CD4-positive, CD25-positive, alpha-beta regulatory T cell (primary cell): ENCODE measurements at regions not wholly inside any gene's neighbourhood (a gene's known extent, or its start where the extent isn't known, plus 50 kb on each side); places are given as distances from the start of the nearest gene placed in this dataset.

ENCODE experiments used
- ATAC-seq, 2 donors: fragments of 150-1000 bp; cut with Tn5 transposase; one replicate each; pipeline ENCODE4 v1.10.0; 2021; ENCODE audit warnings: low read depth in 2 of 2, moderate number of reproducible peaks in 2 of 2, moderate library complexity in 1 of 2
- DNase-seq, 3 donors: peaks; one replicate each; pipeline versions ENCODE4 v3.0.0 to v3.0.0-alpha.2; 2012 to 2022; ENCODE audit warnings: mixed read lengths in 1 of 3
- H3K27ac ChIP-seq: one replicate; pipeline ENCODE4 v1.7.0; 2013; ENCODE audit warnings: mild to moderate bottlenecking, low read length; ENCODE audit not compliant: insufficient read depth, poor library complexity, severe bottlenecking
- H3K27me3 ChIP-seq: one replicate; pipeline ENCODE4 v1.7.0; 2013; ENCODE audit warnings: low read length; ENCODE audit not compliant: control insufficient read depth, insufficient read depth
- H3K36me3 ChIP-seq: one replicate; pipeline ENCODE4 v1.7.0; 2013; ENCODE audit warnings: mild to moderate bottlenecking, low read length, moderate library complexity; ENCODE audit not compliant: control insufficient read depth, insufficient read depth
- H3K4me1 ChIP-seq: 2 replicates; pipeline ENCODE4 v1.7.0; 2013; ENCODE audit warnings: mild to moderate bottlenecking, low read length; ENCODE audit not compliant: insufficient read depth, control insufficient read depth, poor library complexity, severe bottlenecking
- H3K4me3 ChIP-seq: one replicate; pipeline ENCODE4 v1.7.0; 2013; ENCODE audit warnings: low read depth, mild to moderate bottlenecking, low read length, moderate library complexity
- H3K9me3 ChIP-seq, 2 experiments: 1 replicate in 1 of 2; 2 replicates in 1 of 2; pipeline ENCODE4 v1.7.0; 2013; ENCODE audit warnings: low read length in 2 of 2, mild to moderate bottlenecking in 1 of 2, moderate library complexity in 1 of 2; ENCODE audit not compliant: control insufficient read depth in 2 of 2
- H3K27ac Mint-ChIP-seq, 3 donors: one replicate each; pipeline ENCODE4 v1.8.0; 2020 to 2022; ENCODE audit warnings: mild to moderate bottlenecking in 3 of 3, mixed read lengths in 3 of 3, moderate library complexity in 2 of 3
- H3K27me3 Mint-ChIP-seq: one replicate; pipeline ENCODE4 v1.8.0; 2022; ENCODE audit warnings: mild to moderate bottlenecking, mixed read lengths
- H3K36me3 Mint-ChIP-seq: one replicate; pipeline ENCODE4 v1.8.0; 2020; ENCODE audit warnings: mixed read lengths
- H3K4me1 Mint-ChIP-seq, 4 donors: one replicate each; pipeline ENCODE4 v1.8.0; 2020 to 2022; ENCODE audit warnings: mixed read lengths in 4 of 4, mild to moderate bottlenecking in 1 of 4
- H3K4me3 Mint-ChIP-seq, 4 donors: one replicate each; pipeline ENCODE4 v1.8.0; 2020 to 2022; ENCODE audit warnings: mild to moderate bottlenecking in 4 of 4, mixed read lengths in 4 of 4, moderate library complexity in 3 of 4
- H3K9me3 Mint-ChIP-seq, 7 donors: one replicate each; pipeline ENCODE4 v1.8.0; 2020 to 2022; ENCODE audit warnings: mixed read lengths in 7 of 7, mild to moderate bottlenecking in 3 of 7, moderate library complexity in 2 of 7

GRCh38 chr21:24856326-24856725 lies 751.0 kb downstream of the MRPL39 start:
- H3K4me1 ChIP-seq: no peaks in the 10 kb centered on the region
- H3K27me3 ChIP-seq: no peaks in the 10 kb centered on the region
- no peak overlapping the region for H3K27ac Mint-ChIP-seq
- H3K4me1 Mint-ChIP-seq: no peaks in the 10 kb centered on the region
- no peaks in the 10 kb centered on the region for H3K27me3 Mint-ChIP-seq
- H3K4me3 Mint-ChIP-seq: no peak overlapping the region
- no peak overlapping the region for H3K4me3 ChIP-seq
- no peaks in the 10 kb centered on the region for H3K9me3 ChIP-seq
- H3K9me3 Mint-ChIP-seq: peaks cover 0 to 11% (median 2%) of the 10 kb centered on the region in 7 donors
- DNase-seq (no peak), ATAC-seq (no peak)
- no peaks in the 10 kb centered on the region for H3K36me3 ChIP-seq
- H3K36me3 Mint-ChIP-seq: no peaks in the 10 kb centered on the region
- H3K27ac ChIP-seq: no peak overlapping the region

GRCh38 chr21:24852610-24853195 lies 754.6 kb downstream of the MRPL39 start:
- H3K27me3 ChIP-seq: no peaks in the 10 kb centered on the region
- DNase-seq: no peak
- H3K36me3 Mint-ChIP-seq: no peaks in the 10 kb centered on the region
- H3K9me3 ChIP-seq: no peaks in the 10 kb centered on the region
- no peaks in the 10 kb centered on the region for H3K36me3 ChIP-seq
- no peak overlapping the region for H3K4me3 Mint-ChIP-seq
- no peak for ATAC-seq
- no peak overlapping the region for H3K27ac Mint-ChIP-seq
- H3K27ac ChIP-seq: no peak overlapping the region
- H3K4me3 ChIP-seq: no peak overlapping the region
- no peaks in the 10 kb centered on the region for H3K4me1 ChIP-seq
- H3K4me1 Mint-ChIP-seq: no peaks in the 10 kb centered on the region
- peaks cover 0 to 8% (median 4%) of the 10 kb centered on the region in 7 donors for H3K9me3 Mint-ChIP-seq
- peaks cover 5% of the 10 kb centered on the region for H3K27me3 Mint-ChIP-seq

- Histone ChIP-seq H3K4me1 (no peaks in the 10 kb centered on the region), H3K27me3 (no peaks in the 10 kb centered on the region), H3K4me3 (no peak overlapping the region), H3K36me3 (no peaks in the 10 kb centered on the region), H3K27ac (no peak overlapping the region), H3K9me3 (no peaks in the 10 kb centered on the region)
- DNase-seq: no peak
- H3K9me3 Mint-ChIP-seq: peaks cover 3 to 11% (median 4%) of the 10 kb centered on the region in 7 donors
- no peak overlapping the region for H3K27ac Mint-ChIP-seq
- ATAC-seq: no peak
- no peaks in the 10 kb centered on the region for H3K4me1 Mint-ChIP-seq
- no peaks in the 10 kb centered on the region for H3K36me3 Mint-ChIP-seq
- peaks cover 5% of the 10 kb centered on the region for H3K27me3 Mint-ChIP-seq
- H3K4me3 Mint-ChIP-seq: no peak overlapping the region
Observed at GRCh38 chr21:24850121-24850520, 757.2 kb downstream of the MRPL39 start.

- Histone ChIP-seq H3K4me1 (no peaks in the 10 kb centered on the region), H3K36me3 (no peaks in the 10 kb centered on the region), H3K4me3 (no peak overlapping the region), H3K27me3 (no peaks in the 10 kb centered on the region), H3K27ac (no peak overlapping the region), H3K9me3 (peaks cover 2 to 4% of the 10 kb centered on the region in 2 experiments)
- Mint-ChIP-seq H3K4me3 (no peak overlapping the region), H3K36me3 (no peaks in the 10 kb centered on the region), H3K27me3 (peaks cover 5% of the 10 kb centered on the region), H3K9me3 (peaks cover 0 to 9% (median 4%) of the 10 kb centered on the region in 7 donors), H3K4me1 (no peaks in the 10 kb centered on the region), H3K27ac (no peak overlapping the region)
- no peak for ATAC-seq
- no peak for DNase-seq
Observed at GRCh38 chr21:24844671-24845070, 762.6 kb downstream of the MRPL39 start.

GRCh38 chr21:24840287-24840686 lies 767.0 kb downstream of the MRPL39 start:
- no peak overlapping the region for H3K4me3 Mint-ChIP-seq
- Histone ChIP-seq H3K4me3 (no peak overlapping the region), H3K36me3 (no peaks in the 10 kb centered on the region), H3K27me3 (no peaks in the 10 kb centered on the region), H3K4me1 (no peaks in the 10 kb centered on the region), H3K9me3 (peaks cover 2 to 4% of the 10 kb centered on the region in 2 experiments), H3K27ac (no peak overlapping the region)
- H3K27ac Mint-ChIP-seq: no peak overlapping the region
- H3K9me3 Mint-ChIP-seq: peaks cover 3 to 7% (median 4%) of the 10 kb centered on the region in 7 donors
- H3K36me3 Mint-ChIP-seq: no peaks in the 10 kb centered on the region
- DNase-seq (no peak), ATAC-seq (no peak)
- H3K4me1 Mint-ChIP-seq: no peaks in the 10 kb centered on the region
- H3K27me3 Mint-ChIP-seq: no peaks in the 10 kb centered on the region

GRCh38 chr21:24832961-24833360 lies 774.3 kb downstream of the MRPL39 start:
- Mint-ChIP-seq H3K36me3 (no peaks in the 10 kb centered on the region), H3K27me3 (no peaks in the 10 kb centered on the region), H3K27ac (no peak overlapping the region), H3K9me3 (peaks cover 0 to 6% (median 1%) of the 10 kb centered on the region in 7 donors), H3K4me3 (no peak overlapping the region), H3K4me1 (no peaks in the 10 kb centered on the region)
- no peak overlapping the region for H3K27ac ChIP-seq
- no peaks in the 10 kb centered on the region for H3K36me3 ChIP-seq
- H3K9me3 ChIP-seq: no peaks in the 10 kb centered on the region
- no peak overlapping the region for H3K4me3 ChIP-seq
- no peaks in the 10 kb centered on the region for H3K4me1 ChIP-seq
- H3K27me3 ChIP-seq: no peaks in the 10 kb centered on the region
- ATAC-seq: no peak
- no peak for DNase-seq

- H3K27ac Mint-ChIP-seq: no peak overlapping the region
Observed at GRCh38 chr21:24829397-24829796, 777.9 kb downstream of the MRPL39 start.

GRCh38 chr21:24826822-24827221 lies 780.5 kb downstream of the MRPL39 start:
- H3K27me3 Mint-ChIP-seq: no peaks in the 10 kb centered on the region
- DNase-seq (no peak), ATAC-seq (no peak)
- no peaks in the 10 kb centered on the region for H3K4me1 Mint-ChIP-seq
- H3K9me3 Mint-ChIP-seq: peaks cover 0 to 4% (median 0%) of the 10 kb centered on the region in 7 donors
- Histone ChIP-seq H3K27ac (no peak overlapping the region), H3K4me1 (no peaks in the 10 kb centered on the region), H3K4me3 (no peak overlapping the region), H3K36me3 (no peaks in the 10 kb centered on the region), H3K27me3 (no peaks in the 10 kb centered on the region), H3K9me3 (no peaks in the 10 kb centered on the region)
- no peak overlapping the region for H3K4me3 Mint-ChIP-seq
- H3K36me3 Mint-ChIP-seq: no peaks in the 10 kb centered on the region
- H3K27ac Mint-ChIP-seq: no peak overlapping the region

More at GRCh38 chr21:24829397-24829796, 777.9 kb downstream of the MRPL39 start:
- H3K36me3 ChIP-seq: no peaks in the 10 kb centered on the region
- H3K27me3 ChIP-seq: no peaks in the 10 kb centered on the region
- no peak overlapping the region for H3K27ac ChIP-seq
- Mint-ChIP-seq H3K4me3 (no peak overlapping the region), H3K4me1 (no peaks in the 10 kb centered on the region), H3K9me3 (peaks cover 0 to 6% (median 0%) of the 10 kb centered on the region in 7 donors), H3K27me3 (no peaks in the 10 kb centered on the region), H3K36me3 (no peaks in the 10 kb centered on the region)
- no peaks in the 10 kb centered on the region for H3K4me1 ChIP-seq
- H3K4me3 ChIP-seq: no peak overlapping the region
- H3K9me3 ChIP-seq: no peaks in the 10 kb centered on the region
- no peak for ATAC-seq
- DNase-seq: no peak
